IPS-NIHi7 (cell line): ENCODE measurements at regions not wholly inside any gene's neighbourhood (a gene's known extent, or its start where the extent isn't known, plus 50 kb on each side); places are given as distances from the start of the nearest gene placed in this dataset.

Experiments used
- DNase-seq: peaks from one replicate; pipeline ENCODE4 v3.0.0; 2012; ENCODE audit warnings: mixed read lengths; ENCODE audit errors: extremely low spot score

GRCh38 chr4:59238212-59238611 is 1961.9 kb upstream of the ADGRL3 start:
- DNase-seq: no peak

DNA sequence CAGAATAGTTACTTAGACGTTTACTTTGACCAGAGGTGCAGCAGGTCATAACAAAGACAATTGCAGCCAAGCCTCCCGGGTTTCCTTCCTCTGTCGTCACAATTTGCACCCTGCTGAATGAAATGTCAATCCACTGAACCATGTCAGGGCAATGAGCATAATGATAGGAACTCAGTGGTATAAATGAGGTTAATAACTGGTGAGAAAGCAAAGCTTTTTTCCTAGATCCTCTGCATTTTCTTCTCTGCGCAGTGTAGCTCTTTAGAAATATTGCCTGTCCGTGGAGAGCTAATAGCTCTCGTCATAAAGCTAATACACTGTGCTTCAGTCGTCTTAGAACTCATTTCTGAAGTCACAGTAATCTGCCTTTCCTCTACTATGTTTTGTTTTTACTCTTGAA is 1960.1 kb upstream of the ADGRL3 start:
- DNase-seq: no peak

GRCh38 chr4:59243038-59243437 is 1957.1 kb upstream of the ADGRL3 start:
- no peak for DNase-seq

DNA sequence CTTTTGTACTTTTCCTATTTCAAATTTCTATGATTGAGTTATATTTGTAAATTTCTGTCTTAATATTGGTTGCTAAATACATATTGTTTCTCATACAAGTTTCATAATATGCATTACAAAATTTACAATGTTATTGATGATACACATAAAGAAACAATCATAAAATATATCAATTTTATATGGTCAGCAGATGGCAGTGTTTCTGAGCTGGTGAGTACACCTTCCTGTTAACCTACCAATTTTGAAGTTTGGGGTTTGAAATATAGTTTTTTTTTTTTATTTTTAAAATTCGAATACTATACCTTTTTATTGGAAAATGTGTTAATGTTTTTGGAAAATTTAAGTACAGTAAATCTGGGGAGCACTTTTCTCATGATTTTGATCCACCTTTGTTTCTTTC is 1953.1 kb upstream of the ADGRL3 start:
- no peak for DNase-seq

- DNase-seq: no peak
These were observed 1951.8 kb upstream of the ADGRL3 start for GRCh38 chr4:59248313-59248712.

DNA sequence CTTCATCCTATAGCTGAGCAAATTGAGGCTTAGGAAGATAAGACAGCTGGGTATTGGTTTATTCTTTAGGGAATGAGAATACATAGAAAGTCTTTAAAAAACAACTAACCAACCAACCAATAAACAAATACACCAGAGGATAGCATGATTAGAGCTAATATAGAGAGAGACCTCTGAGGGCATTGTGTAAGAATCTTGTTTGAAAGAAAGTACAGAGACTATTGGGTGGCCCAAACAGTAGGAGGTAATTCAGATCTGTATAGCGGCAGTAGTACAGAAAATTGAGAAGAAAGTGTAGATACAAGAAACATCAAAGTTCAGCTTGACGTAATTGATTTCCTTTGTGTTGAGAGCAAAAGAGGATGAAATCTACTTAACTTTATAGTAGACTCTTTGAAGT is 1951.0 kb upstream of the ADGRL3 start:
- no peak for DNase-seq

DNA sequence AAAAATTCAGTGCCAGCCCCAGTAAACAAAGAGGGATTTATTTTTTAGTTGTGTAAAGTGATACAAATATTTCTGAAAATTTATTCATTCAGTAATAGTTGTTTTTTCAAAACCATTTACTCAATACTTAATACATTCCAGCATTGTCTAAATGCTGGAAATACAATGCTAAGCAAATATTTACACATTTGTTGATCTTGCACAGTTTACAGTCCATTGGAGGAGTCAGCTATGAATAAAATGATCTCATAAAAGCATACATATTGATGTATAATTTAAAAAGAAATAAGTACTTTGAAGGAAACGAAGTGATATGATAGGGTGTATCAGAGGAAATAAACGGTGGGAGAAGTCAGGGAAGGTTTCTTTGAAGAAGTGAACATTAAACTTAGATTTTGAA is 1942.1 kb upstream of the ADGRL3 start:
- no peak for DNase-seq

DNA sequence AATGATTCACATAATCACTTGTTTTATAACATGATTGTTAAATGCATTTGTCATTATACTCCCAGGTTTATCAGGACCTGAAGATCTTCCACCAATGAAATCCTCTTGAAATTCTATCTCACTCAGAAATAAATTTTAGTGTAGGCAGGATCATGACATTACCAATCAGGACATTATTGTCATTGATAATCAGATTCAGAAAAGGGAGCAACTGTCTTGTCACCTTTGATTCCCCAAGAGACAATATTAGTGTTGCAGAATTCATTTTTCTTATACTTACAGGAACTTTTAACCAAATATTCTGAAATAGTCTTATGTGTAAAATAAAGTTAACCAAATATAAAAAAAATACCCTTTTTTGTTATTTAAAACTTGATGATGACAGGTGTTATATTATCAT is 1892.5 kb upstream of the ADGRL3 start:
- DNase-seq: no peak

GRCh38 chr4:59314637-59315036 is 1885.5 kb upstream of the ADGRL3 start:
- DNase-seq: no peak

- no peak for DNase-seq
These were observed 1860.5 kb upstream of the ADGRL3 start for GRCh38 chr4:59339631-59340030.

GRCh38 chr4:59341506-59341905 is 1858.6 kb upstream of the ADGRL3 start:
- DNase-seq: no peak

DNA sequence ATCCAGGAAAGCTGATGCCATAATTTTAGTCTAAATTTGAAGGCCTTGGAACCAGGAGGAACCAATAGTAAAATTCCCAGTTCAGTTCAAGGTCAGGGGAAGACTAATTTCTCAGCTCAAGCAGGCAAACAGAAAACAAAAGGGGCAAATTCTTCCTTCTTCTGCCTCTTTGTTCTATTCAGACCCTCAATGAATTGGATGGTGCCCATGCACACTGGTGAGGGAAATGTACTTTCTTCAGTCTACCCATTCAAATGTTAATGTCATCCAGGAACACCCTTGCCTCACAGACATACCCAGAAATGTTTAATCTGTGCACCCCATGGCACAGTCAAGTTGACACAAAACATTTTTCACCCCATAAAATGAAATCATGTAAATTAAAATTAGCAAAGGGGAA is 1851.2 kb upstream of the ADGRL3 start:
- no peak for DNase-seq

DNA sequence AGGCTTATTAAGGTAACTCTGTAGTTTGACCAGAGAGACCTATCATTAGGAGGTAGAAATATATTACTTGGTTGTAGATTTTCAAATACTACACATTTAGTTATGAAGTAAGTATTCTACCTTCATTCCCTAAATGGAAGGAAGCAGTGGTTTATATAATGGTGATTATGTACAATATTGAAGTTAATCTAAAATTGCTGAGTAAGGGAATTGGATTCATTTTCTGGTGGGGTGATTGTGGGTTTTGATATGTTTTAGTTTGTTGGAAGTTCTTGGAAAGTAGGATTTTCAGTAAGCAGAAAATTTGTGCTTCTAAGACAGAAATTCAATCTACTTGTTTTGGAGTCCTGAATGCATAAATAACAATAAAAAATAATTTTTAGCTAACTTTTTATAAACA is 1830.9 kb upstream of the ADGRL3 start:
- DNase-seq: no peak

DNA sequence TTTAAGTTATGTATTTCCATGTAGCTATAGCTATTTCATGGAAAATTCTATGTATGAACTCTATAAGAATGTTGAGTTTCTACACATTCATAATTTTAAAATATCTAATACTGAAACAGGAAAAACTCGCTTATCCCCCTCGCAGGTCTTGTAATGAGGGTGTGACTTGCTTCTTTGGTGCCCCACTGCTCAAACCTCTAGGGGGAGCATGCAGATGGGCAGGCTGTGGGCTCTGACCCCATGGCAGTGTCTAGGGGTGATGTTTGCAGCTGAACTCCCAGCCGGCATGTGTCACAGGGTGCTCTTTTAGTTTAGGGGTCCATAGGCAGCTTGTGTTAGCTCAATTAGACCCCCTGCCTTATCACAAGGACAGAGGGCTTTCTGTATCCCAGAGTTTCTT is 1825.7 kb upstream of the ADGRL3 start:
- DNase-seq: no peak

DNA sequence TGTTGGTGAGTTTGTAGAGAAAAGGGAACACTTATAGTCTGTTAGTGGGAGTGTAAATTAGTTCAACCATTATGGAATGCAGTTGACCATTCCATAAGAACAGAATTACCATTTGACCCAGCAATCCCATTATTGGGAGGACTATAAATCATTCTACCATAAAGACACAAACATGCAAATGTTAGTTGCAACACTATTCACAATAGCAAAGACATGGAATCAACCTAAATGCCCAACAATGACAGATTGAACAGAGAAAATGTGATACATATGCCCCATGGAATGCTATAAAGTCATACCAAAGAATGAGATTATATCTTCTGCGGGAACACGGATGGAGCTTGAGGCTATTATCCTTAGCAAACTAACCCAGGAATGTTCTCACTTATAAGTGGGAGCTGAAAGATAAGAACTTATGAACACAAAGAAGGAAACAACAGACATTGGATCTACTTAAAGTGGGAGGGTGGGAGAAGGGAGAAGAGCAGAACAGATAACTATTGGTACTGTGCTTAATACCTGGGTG is 1819.2 kb upstream of the ADGRL3 start:
- DNase-seq: no peak

DNA sequence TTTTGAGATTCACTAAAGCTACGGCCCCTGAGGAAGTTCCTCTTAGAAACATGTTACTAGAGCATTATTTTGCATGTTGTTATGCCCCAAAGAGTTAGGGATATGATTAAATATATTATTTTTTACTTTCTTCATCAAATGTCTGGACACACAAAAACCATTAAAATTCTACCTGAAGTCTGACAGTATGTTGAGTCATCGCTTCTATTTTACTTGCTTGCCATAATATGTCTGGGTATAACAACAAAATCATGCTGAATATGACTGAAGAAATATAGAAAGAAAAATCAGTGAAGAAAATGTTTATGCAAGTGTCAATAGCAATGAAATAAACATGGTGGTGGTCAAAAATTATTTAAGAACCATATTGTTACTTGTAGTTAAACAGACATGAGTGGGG is 1818.5 kb upstream of the ADGRL3 start:
- no peak for DNase-seq

- no peak for DNase-seq
These were observed 1812.1 kb upstream of the ADGRL3 start for GRCh38 chr4:59387759-59388758.

- DNase-seq: no peak
These were observed 1806.3 kb upstream of the ADGRL3 start for GRCh38 chr4:59393780-59394179.

- no peak for DNase-seq
These were observed 1799.8 kb upstream of the ADGRL3 start for GRCh38 chr4:59400334-59400733.

DNA sequence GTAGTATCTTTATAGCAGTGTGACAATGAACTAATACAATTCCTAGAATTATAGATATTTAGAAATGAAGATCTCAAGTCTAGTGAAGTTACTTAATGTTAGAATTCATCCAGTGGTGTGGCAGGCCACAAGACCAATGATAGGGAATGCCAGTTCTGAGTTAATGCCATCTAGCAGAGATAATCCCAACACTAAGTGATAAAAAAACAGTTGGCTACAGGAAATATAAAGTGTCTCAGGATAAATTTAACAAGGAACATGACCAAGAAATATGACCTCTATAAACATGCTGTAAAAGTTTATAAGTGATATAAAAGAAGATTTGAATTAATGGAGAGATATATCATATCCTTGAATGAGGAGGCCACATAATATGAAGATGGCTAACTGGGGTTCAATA is 1790.5 kb upstream of the ADGRL3 start:
- no peak for DNase-seq

DNA sequence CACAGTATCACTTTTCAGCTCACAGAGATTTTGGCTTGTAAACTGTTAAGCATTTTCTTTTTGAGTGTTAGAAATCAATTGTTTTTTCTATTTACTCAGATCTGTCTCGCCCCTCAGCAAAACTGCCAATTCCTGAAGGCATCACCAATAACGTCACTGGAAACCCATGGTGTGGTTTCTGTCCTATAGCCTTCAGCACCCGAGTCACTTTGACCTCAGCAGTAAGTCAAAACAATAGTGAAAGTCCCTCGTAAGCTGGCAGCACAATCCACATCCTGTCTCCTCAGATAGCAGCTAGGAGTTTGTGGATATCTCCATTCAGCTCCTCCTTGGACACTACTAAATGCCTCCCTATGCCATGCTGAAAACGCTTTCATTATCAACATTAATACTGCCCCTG is 1787.4 kb upstream of the ADGRL3 start:
- no peak for DNase-seq

DNA sequence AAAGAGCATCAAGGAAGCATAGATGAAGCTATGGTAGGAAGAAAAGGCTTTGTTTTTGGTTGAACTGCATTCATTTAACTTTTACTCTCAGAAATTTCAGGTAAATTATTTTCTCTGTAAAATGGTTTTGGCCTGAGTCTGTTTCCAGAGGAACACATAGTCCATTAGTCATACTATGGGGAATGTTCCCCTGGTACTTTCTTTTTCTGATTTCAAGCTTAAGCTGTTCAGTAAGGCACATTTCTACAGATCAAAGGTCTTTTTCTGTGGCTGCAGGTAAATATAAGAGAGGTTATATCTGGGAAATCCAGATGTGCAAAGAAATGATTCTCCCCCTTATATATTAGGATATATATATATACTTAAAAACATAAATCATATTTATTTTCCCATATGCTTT is 1744.4 kb upstream of the ADGRL3 start:
- no peak for DNase-seq

GRCh38 chr4:59457576-59457975 is 1742.5 kb upstream of the ADGRL3 start:
- no peak for DNase-seq
